Activated CD4-positive, alpha-beta T cell treated with anti-CD3 and anti-CD28 coated beads, Interleukin-2, amount 10 ng/mL, durations not matched to agents 24 days and 14 days (primary cell): ENCODE measurements at regions not wholly inside any gene's neighbourhood (a gene's known extent, or its start where the extent isn't known, plus 50 kb on each side); places are given as distances from the start of the nearest gene placed in this dataset.

Experiments
- DNase-seq: peaks from one replicate; pipeline ENCODE4 v3.0.0; 2022
- H3K27ac Mint-ChIP-seq: one replicate; pipeline ENCODE4 v1.8.0; 2022; ENCODE audit warnings: mild to moderate bottlenecking, mixed read lengths
- H3K27me3 Mint-ChIP-seq: one replicate; pipeline ENCODE4 v1.8.0; 2022; ENCODE audit warnings: mixed read lengths
- H3K36me3 Mint-ChIP-seq: one replicate; pipeline ENCODE4 v1.8.0; 2022; ENCODE audit warnings: low read depth, mild to moderate bottlenecking, mixed read lengths
- H3K4me1 Mint-ChIP-seq: one replicate; pipeline ENCODE4 v1.8.0; 2021; ENCODE audit warnings: mixed read lengths
- H3K4me3 Mint-ChIP-seq: one replicate; pipeline ENCODE4 v1.8.0; 2022; ENCODE audit warnings: mild to moderate bottlenecking, moderate library complexity, mixed read lengths
- H3K9me3 Mint-ChIP-seq: one replicate; pipeline ENCODE4 v1.8.0; 2021; ENCODE audit warnings: mixed read lengths
- intact Hi-C: fragments of 100-400 bp; cut with micrococcal nuclease; formaldehyde crosslinking; loops from one replicate; pipeline ENCODE4 v1.15.1; 2023

GRCh38 chr13:95352486-95352885, 51.2 kb upstream of the ABCC4 start:
- no peaks in the 10 kb centered on the region for H3K36me3 Mint-ChIP-seq
- no peaks in the 10 kb centered on the region for H3K4me1 Mint-ChIP-seq
- no peak overlapping the region for H3K4me3 Mint-ChIP-seq
- no peaks in the 10 kb centered on the region for H3K27me3 Mint-ChIP-seq
- intact Hi-C loops: no loop called here
- no peaks in the 10 kb centered on the region for H3K9me3 Mint-ChIP-seq
- DNase-seq: no peak
- no peak overlapping the region for H3K27ac Mint-ChIP-seq

- Mint-ChIP-seq H3K4me1 (no peaks in the 10 kb centered on the region), H3K4me3 (no peak overlapping the region), H3K27ac (no peak overlapping the region), H3K9me3 (no peaks in the 10 kb centered on the region), H3K36me3 (no peaks in the 10 kb centered on the region), H3K27me3 (no peaks in the 10 kb centered on the region)
- intact Hi-C loops: no loop called here
- DNase-seq: no peak
Measured at GRCh38 chr13:95354156-95354555, 52.9 kb upstream of the ABCC4 start.

DNA sequence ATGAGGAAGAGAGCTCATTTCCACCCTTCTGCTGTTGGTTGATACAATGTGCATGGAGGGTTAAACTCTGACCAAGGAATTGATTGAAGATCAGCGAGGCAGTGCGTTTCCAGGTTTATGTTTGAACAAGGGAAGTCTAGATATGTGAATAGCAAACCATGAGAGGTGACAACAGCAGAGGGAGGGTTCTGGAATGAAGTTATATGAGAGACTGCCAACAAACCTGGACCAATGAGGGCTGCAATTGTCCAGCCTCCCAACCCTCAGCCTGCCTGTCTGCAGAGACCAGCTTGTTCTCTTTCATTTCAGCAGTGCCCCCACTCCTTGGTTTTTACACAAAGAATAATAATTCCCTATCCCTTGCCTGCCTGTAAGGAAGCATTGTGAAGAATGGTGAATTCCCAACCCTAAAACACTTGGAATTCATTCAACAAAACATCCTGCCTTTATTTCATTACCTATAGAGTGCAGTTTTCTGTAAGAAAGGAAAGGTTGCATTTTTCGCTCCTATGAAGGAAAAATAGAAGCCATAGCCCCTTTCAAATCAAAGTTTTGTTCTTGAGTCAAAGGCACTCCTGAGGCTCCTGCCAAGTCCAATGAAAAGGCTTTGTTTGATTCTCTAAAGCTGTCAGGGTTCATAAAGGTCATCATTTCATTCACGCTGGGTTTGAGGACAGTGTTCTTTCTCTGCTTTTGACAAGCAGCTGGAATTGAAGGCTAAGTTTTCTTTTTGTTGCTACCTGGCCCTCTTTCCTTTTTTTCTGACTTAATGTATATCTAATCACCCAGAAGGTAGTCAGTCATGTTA, 53.6 kb upstream of the ABCC4 start:
- no peaks in the 10 kb centered on the region for H3K36me3 Mint-ChIP-seq
- intact Hi-C loops: no loop called here
- H3K4me1 Mint-ChIP-seq: no peaks in the 10 kb centered on the region
- H3K27ac Mint-ChIP-seq: no peak overlapping the region
- no peaks in the 10 kb centered on the region for H3K9me3 Mint-ChIP-seq
- H3K4me3 Mint-ChIP-seq: no peak overlapping the region
- DNase-seq: no peak
- no peaks in the 10 kb centered on the region for H3K27me3 Mint-ChIP-seq

DNA sequence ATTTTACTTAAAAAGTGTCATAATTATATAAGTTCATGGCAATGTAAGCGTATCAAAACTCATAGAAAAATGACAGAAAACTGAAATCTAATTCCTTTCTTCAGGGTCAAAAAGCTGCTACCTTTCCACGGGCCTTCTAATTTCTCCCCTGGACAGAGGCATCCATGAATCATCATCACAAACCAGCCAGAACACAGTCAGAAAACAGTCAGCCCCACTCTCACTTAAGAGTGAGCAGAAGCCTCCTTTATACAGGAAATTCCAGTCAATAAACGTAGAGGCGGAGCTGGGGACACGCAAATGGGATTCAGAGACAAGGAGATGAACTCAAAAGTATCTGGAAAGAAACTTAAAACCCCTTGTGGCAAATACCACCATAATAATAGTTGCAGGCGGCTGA, 54.2 kb upstream of the ABCC4 start:
- Mint-ChIP-seq H3K36me3 (no peaks in the 10 kb centered on the region), H3K27me3 (no peaks in the 10 kb centered on the region), H3K4me1 (no peaks in the 10 kb centered on the region), H3K27ac (no peak overlapping the region), H3K4me3 (no peak overlapping the region), H3K9me3 (no peaks in the 10 kb centered on the region)
- intact Hi-C loops: no loop called here
- no peak for DNase-seq

GRCh38 chr13:95356916-95357315, 55.7 kb upstream of the ABCC4 start:
- intact Hi-C loops: no loop called here
- no peaks in the 10 kb centered on the region for H3K27me3 Mint-ChIP-seq
- DNase-seq: no peak
- no peak overlapping the region for H3K4me3 Mint-ChIP-seq
- no peaks in the 10 kb centered on the region for H3K9me3 Mint-ChIP-seq
- H3K27ac Mint-ChIP-seq: no peak overlapping the region
- no peaks in the 10 kb centered on the region for H3K4me1 Mint-ChIP-seq
- no peaks in the 10 kb centered on the region for H3K36me3 Mint-ChIP-seq

DNA sequence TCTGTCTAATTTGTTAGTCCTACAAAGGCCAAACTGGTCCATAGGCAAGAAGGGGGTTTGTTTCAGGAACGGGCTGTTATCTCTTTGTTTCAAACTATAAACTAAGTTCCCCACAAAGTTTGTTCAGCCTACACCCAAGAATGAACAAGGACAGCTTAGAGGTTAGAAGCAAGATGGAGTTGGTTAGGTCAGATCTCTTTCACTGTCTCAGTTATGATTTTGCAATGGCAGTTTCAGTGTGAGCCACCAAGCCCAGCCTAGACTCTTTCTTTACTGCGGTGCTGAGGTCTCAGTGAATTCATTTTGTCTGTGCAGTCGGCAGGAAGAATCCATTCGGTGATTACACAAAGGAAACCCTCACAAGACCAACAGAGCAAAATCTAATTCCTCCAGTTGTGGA, 56.6 kb upstream of the ABCC4 start:
- Mint-ChIP-seq H3K36me3 (no peaks in the 10 kb centered on the region), H3K27ac (no peak overlapping the region), H3K4me1 (no peaks in the 10 kb centered on the region), H3K27me3 (peaks cover 1% of the 10 kb centered on the region), H3K9me3 (no peaks in the 10 kb centered on the region), H3K4me3 (no peak overlapping the region)
- DNase-seq: no peak
- intact Hi-C loops: no loop called here

DNA sequence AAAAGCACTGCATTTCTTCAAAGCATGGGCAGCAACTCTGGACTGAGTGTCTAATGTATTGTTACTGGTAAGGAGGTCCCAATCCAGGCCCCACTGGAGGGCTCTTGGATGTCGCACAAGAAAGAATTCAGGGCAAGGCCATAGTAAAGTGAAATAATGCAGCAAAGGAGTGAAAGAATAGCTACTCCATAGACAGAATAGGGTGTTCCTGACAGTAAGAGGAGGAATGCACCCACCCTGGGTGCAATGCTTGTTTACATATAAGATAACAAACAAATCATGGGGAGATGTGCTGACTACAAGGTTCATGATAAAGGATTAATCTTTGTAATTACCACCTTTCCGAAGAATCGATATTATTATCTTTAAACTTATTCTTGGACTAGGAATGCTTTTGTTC, 58.8 kb upstream of the ABCC4 start:
- Mint-ChIP-seq H3K27me3 (peaks cover 1% of the 10 kb centered on the region), H3K4me1 (no peaks in the 10 kb centered on the region), H3K27ac (no peak overlapping the region), H3K9me3 (no peaks in the 10 kb centered on the region), H3K36me3 (no peaks in the 10 kb centered on the region), H3K4me3 (no peak overlapping the region)
- intact Hi-C loops: no loop called here
- DNase-seq: no peak

DNA sequence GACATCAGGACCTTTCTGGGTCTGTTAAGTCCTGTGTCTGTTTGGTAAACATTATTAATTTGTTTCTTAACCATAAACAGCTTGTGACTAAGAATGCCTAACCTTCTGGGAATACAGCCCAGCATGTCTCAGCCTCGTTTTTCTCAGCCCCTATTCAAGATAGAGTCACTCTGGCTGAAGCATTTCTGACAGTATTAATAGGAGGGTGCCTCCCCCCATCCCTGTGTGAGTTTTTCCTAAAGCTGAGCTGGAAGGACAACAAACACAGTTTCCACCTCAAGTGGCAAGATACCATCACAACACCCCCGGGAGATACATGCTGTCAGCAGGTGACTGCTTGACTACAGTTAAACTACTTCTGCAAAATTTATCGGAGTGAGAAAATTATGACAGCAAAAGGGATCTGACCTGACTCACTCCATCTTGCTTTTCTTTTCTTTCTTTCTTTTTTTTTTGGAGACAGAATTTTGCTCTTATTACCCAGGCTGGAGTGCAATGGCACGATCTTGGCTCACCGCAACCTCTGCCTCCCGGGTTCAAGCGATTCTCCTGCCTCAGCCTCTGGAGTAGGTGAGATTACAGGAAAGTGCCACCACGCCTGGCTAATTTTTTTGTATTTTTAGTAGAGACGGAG, 59.3 kb upstream of the ABCC4 start:
- no peaks in the 10 kb centered on the region for H3K36me3 Mint-ChIP-seq
- no peaks in the 10 kb centered on the region for H3K9me3 Mint-ChIP-seq
- intact Hi-C loops: no loop called here
- DNase-seq: no peak
- H3K27ac Mint-ChIP-seq: no peak overlapping the region
- peaks cover 1% of the 10 kb centered on the region for H3K27me3 Mint-ChIP-seq
- no peaks in the 10 kb centered on the region for H3K4me1 Mint-ChIP-seq
- no peak overlapping the region for H3K4me3 Mint-ChIP-seq

- Mint-ChIP-seq H3K27ac (no peak overlapping the region), H3K36me3 (no peaks in the 10 kb centered on the region), H3K27me3 (peaks cover 1% of the 10 kb centered on the region), H3K4me1 (no peaks in the 10 kb centered on the region), H3K4me3 (no peak overlapping the region), H3K9me3 (no peaks in the 10 kb centered on the region)
- intact Hi-C loops: no loop called here
- no peak for DNase-seq
Measured at GRCh38 chr13:95361686-95362085, 60.4 kb upstream of the ABCC4 start.

DNA sequence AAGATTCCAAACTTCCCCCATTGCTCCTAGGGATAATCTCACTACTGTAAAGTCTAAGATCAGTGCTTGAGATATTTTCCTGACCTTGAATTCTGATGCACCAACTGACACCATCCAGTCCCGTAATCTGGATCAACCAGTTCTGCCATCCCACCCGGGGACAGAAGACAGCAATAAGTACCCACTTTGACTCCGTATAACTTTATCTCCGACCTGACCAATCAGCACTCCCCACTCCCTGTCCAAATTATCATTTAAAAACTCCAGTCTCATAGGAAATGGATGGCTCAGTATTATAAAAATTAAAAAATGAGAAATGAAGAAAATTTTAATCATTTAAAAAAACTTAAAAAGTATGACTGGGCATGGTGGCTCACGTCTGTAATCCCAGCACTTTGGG, 61.4 kb upstream of the ABCC4 start:
- no peak overlapping the region for H3K4me3 Mint-ChIP-seq
- DNase-seq: no peak
- intact Hi-C loops: no loop called here
- H3K27me3 Mint-ChIP-seq: peaks cover 1% of the 10 kb centered on the region
- H3K27ac Mint-ChIP-seq: no peak overlapping the region
- H3K4me1 Mint-ChIP-seq: no peaks in the 10 kb centered on the region
- H3K9me3 Mint-ChIP-seq: no peaks in the 10 kb centered on the region
- H3K36me3 Mint-ChIP-seq: no peaks in the 10 kb centered on the region

GRCh38 chr13:95367309-95367843, 66.1 kb upstream of the ABCC4 start:
- H3K4me3 Mint-ChIP-seq: no peak overlapping the region
- H3K9me3 Mint-ChIP-seq: no peaks in the 10 kb centered on the region
- H3K27me3 Mint-ChIP-seq: peaks cover 1% of the 10 kb centered on the region
- no peak for DNase-seq
- H3K36me3 Mint-ChIP-seq: no peaks in the 10 kb centered on the region
- H3K27ac Mint-ChIP-seq: no peak overlapping the region
- H3K4me1 Mint-ChIP-seq: no peaks in the 10 kb centered on the region
- intact Hi-C loops: no loop called here

- intact Hi-C loops: no loop called here
- no peak for DNase-seq
- Mint-ChIP-seq H3K4me3 (no peak overlapping the region), H3K27me3 (no peaks in the 10 kb centered on the region), H3K36me3 (no peaks in the 10 kb centered on the region), H3K27ac (no peak overlapping the region), H3K4me1 (no peaks in the 10 kb centered on the region), H3K9me3 (no peaks in the 10 kb centered on the region)
Measured at GRCh38 chr13:95368998-95369397, 67.7 kb upstream of the ABCC4 start.

- Mint-ChIP-seq H3K27ac (no peak overlapping the region), H3K9me3 (no peaks in the 10 kb centered on the region), H3K36me3 (no peaks in the 10 kb centered on the region), H3K27me3 (peaks cover 10% of the 10 kb centered on the region), H3K4me3 (no peak overlapping the region), H3K4me1 (no peaks in the 10 kb centered on the region)
- no peak for DNase-seq
- intact Hi-C loops: no loop called here
Measured at GRCh38 chr13:95375706-95376105, 74.5 kb upstream of the ABCC4 start.

- no peak overlapping the region for H3K4me3 Mint-ChIP-seq
- intact Hi-C loops: no loop called here
- H3K36me3 Mint-ChIP-seq: no peaks in the 10 kb centered on the region
- H3K27ac Mint-ChIP-seq: no peak overlapping the region
- no peaks in the 10 kb centered on the region for H3K9me3 Mint-ChIP-seq
- DNase-seq: no peak
- H3K4me1 Mint-ChIP-seq: no peaks in the 10 kb centered on the region
- H3K27me3 Mint-ChIP-seq: peaks cover 10% of the 10 kb centered on the region
Measured at GRCh38 chr13:95378603-95379002, 77.4 kb upstream of the ABCC4 start.
